ENCODE measurements at regions not wholly inside any gene's neighbourhood (a gene's known extent, or its start where the extent isn't known, plus 50 kb on each side); places are given as distances from the start of the nearest gene placed in this dataset.

DNA sequence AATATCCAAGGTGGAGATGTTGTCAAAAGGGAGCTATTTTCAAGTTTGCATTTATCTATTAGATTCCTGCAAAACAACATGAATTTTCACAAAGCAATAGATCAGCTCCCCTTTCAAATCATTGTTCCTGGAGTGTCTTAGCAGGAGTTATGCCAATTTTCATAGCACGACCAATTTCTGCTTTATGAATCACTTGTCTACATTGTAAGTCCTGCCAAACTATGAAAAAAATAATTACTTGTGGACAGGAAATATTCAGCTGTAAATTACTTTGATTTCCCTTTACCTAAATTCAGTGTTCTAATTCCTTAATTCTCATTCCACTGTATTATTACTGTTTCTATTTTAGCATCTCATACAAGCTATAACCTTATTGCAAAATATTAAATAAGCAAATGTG lies 1289.6 kb downstream of the NSUN3 start:
- intact Hi-C loops (cut with DNase I; ENCODE audit: low total_unique reads) = no loop called here
- no peak for DNase-seq

GRCh38 chr3:95354489-95354888 lies 1291.6 kb downstream of the NSUN3 start:
- intact Hi-C loops (cut with DNase I; ENCODE audit: low total_unique reads) = no loop called here
- 78 to 80% methylated on average over 2 of the region's 2 CpGs for WGBS, 2 donors (ENCODE audit: low coverage in 1 of 2)
- in situ Hi-C loops (cut with MboI; ENCODE audit: low pct_ligation_motif_present in 1 of 4, low pct_unique_long_range_greater_than_20kb in 1 of 4, low sequenced_read_pairs in 3 of 4) = no loop called here
- H3K4me3 ChIP-seq = no peak overlapping the region
- H3K27me3 ChIP-seq = no peaks in the 10 kb centered on the region
- H3K9me3 ChIP-seq = no peaks in the 10 kb centered on the region
- H3K27ac ChIP-seq = no peak overlapping the region
- H3K36me3 ChIP-seq = no peaks in the 10 kb centered on the region
- DNase-seq = no peak
- TF ChIP-seq EP300 (IDR thresholded peaks at IDR 0.05; ENCODE audit: low read depth) (no peak), POLR2A (IDR thresholded peaks at IDR 0.05) (no peak), POLR2AphosphoS5 (IDR thresholded peaks at IDR 0.05) (no peak), CTCF (IDR thresholded peaks at IDR 0.05) (no peak)
- H3K4me1 ChIP-seq = peaks cover 0 to 3% (median 0%) of the 10 kb centered on the region in 4 donors

More for the DNA sequence above, 1289.6 kb downstream of the NSUN3 start:
- Histone ChIP-seq H3K27ac (no peak overlapping the region), H3K27me3 (no peaks in the 10 kb centered on the region), H3K4me1 (peaks cover 0 to 3% (median 0%) of the 10 kb centered on the region in 4 donors), H3K9me3 (no peaks in the 10 kb centered on the region), H3K36me3 (no peaks in the 10 kb centered on the region), H3K4me3 (no peak overlapping the region)
- TF ChIP-seq CTCF (IDR thresholded peaks at IDR 0.05) (no peak), POLR2AphosphoS5 (IDR thresholded peaks at IDR 0.05) (no peak), POLR2A (IDR thresholded peaks at IDR 0.05) (no peak), EP300 (IDR thresholded peaks at IDR 0.05; ENCODE audit: low read depth) (no peak)
- in situ Hi-C loops (cut with MboI; ENCODE audit: low pct_ligation_motif_present in 1 of 4, low pct_unique_long_range_greater_than_20kb in 1 of 4, low sequenced_read_pairs in 3 of 4) = no loop called here
- WGBS, 2 donors (ENCODE audit: low coverage in 1 of 2) = 44 to 68% methylated on average over 1 of the region's 1 CpG

GRCh38 chr3:95356764-95357501 lies 1294.1 kb downstream of the NSUN3 start:
- Histone ChIP-seq H3K27ac (no peak overlapping the region), H3K4me3 (no peak overlapping the region), H3K36me3 (no peaks in the 10 kb centered on the region), H3K9me3 (no peaks in the 10 kb centered on the region), H3K27me3 (no peaks in the 10 kb centered on the region), H3K4me1 (peaks cover 0 to 3% (median 0%) of the 10 kb centered on the region in 4 donors)
- TF ChIP-seq EP300 (IDR thresholded peaks at IDR 0.05; ENCODE audit: low read depth) (no peak), POLR2A (IDR thresholded peaks at IDR 0.05) (no peak), CTCF (IDR thresholded peaks at IDR 0.05) (no peak), POLR2AphosphoS5 (IDR thresholded peaks at IDR 0.05) (no peak)
- in situ Hi-C loops (cut with MboI; ENCODE audit: low pct_ligation_motif_present in 1 of 4, low pct_unique_long_range_greater_than_20kb in 1 of 4, low sequenced_read_pairs in 3 of 4) = no loop called here
- intact Hi-C loops (cut with DNase I; ENCODE audit: low total_unique reads) = no loop called here
- DNase-seq = no peak
- 91 to 100% methylated on average over 2 to 11 of the region's 11 CpGs for WGBS, 2 donors (ENCODE audit: low coverage in 1 of 2)

GRCh38 chr3:95387242-95388021 lies 1324.6 kb downstream of the NSUN3 start:
- H3K36me3 ChIP-seq = no peaks in the 10 kb centered on the region
- TF ChIP-seq POLR2A (IDR thresholded peaks at IDR 0.05) (no peak), CTCF (IDR thresholded peaks at IDR 0.05) (no peak)
- no peaks in the 10 kb centered on the region for H3K4me1 ChIP-seq
- in situ Hi-C loops (cut with MboI; ENCODE audit: low pct_ligation_motif_present in 1 of 4, low pct_unique_long_range_greater_than_20kb in 1 of 4, low sequenced_read_pairs in 3 of 4) (no loop called here), intact Hi-C loops (cut with DNase I; ENCODE audit: low total_unique reads) (no loop called here)
- H3K4me3 ChIP-seq = no peak overlapping the region
- no peak for DNase-seq
- 68 to 83% methylated on average over 1 to 6 of the region's 6 CpGs for WGBS, 2 donors (ENCODE audit: low coverage in 1 of 2)
- H3K9me3 ChIP-seq = no peaks in the 10 kb centered on the region
- H3K27me3 ChIP-seq = no peaks in the 10 kb centered on the region
- H3K27ac ChIP-seq = no peak overlapping the region

Measured in transverse colon (tissue), 4 donors.